Osteocyte (in vitro differentiated cells): ENCODE measurements at regions not wholly inside any gene's neighbourhood (a gene's known extent, or its start where the extent isn't known, plus 50 kb on each side); places are given as distances from the start of the nearest gene placed in this dataset.

ENCODE experiments used
- DNase-seq: peaks from one replicate; pipeline ENCODE4 v3.0.0; 2021; ENCODE audit warnings: mixed read lengths; ENCODE audit not compliant: unreplicated experiment; ENCODE audit errors: extremely low spot score
- H3K27ac Mint-ChIP-seq: one replicate; pipeline ENCODE4 v1.8.0; 2021; ENCODE audit warnings: mild to moderate bottlenecking, mixed read lengths; ENCODE audit not compliant: unreplicated experiment
- H3K27me3 Mint-ChIP-seq: one replicate; pipeline ENCODE4 v1.8.0; 2021; ENCODE audit warnings: mixed read lengths; ENCODE audit not compliant: unreplicated experiment
- H3K36me3 Mint-ChIP-seq: one replicate; pipeline ENCODE4 v1.8.0; 2021; ENCODE audit warnings: mixed read lengths; ENCODE audit not compliant: unreplicated experiment
- H3K4me1 Mint-ChIP-seq: one replicate; pipeline ENCODE4 v1.8.0; 2021; ENCODE audit warnings: mixed read lengths; ENCODE audit not compliant: unreplicated experiment
- H3K4me3 Mint-ChIP-seq: one replicate; pipeline ENCODE4 v1.8.0; 2021; ENCODE audit warnings: mild to moderate bottlenecking, moderate library complexity, mixed read lengths; ENCODE audit not compliant: unreplicated experiment
- H3K9me3 Mint-ChIP-seq: one replicate; pipeline ENCODE4 v1.8.0; 2021; ENCODE audit warnings: mixed read lengths; ENCODE audit not compliant: unreplicated experiment
- CTCF ChIP-seq: fragments of 200-600 bp; sonication (generic); IDR thresholded peaks from 2 replicates; pipeline ENCODE4 v1.5.0; 2021; ENCODE audit warnings: antibody characterized with exemption, mild to moderate bottlenecking, moderate library complexity

- Mint-ChIP-seq H3K9me3 (no peaks in the 10 kb centered on the region), H3K27me3 (peaks cover 9% of the 10 kb centered on the region), H3K27ac (no peak overlapping the region), H3K4me1 (no peaks in the 10 kb centered on the region), H3K4me3 (no peak overlapping the region), H3K36me3 (no peaks in the 10 kb centered on the region)
- DNase-seq: no peak
- no peak for TF ChIP-seq CTCF
These were observed 62.0 kb upstream of the JCAD start for GRCh38 chr10:30121401-30121800.

- H3K27me3 Mint-ChIP-seq: peaks cover 22% of the 10 kb centered on the region
These were observed 59.2 kb upstream of the JCAD start for GRCh38 chr10:30118590-30118989.

GRCh38 chr10:30117812-30118501 lies 58.6 kb upstream of the JCAD start:
- H3K27me3 Mint-ChIP-seq: peaks cover 22% of the 10 kb centered on the region
- H3K36me3 Mint-ChIP-seq: no peaks in the 10 kb centered on the region
- H3K9me3 Mint-ChIP-seq: no peaks in the 10 kb centered on the region
- H3K4me3 Mint-ChIP-seq: no peak overlapping the region
- TF ChIP-seq CTCF: no peak
- no peak for DNase-seq
- H3K4me1 Mint-ChIP-seq: peaks cover 3% of the 10 kb centered on the region
- no peak overlapping the region for H3K27ac Mint-ChIP-seq

More at GRCh38 chr10:30118590-30118989, 59.2 kb upstream of the JCAD start:
- no peak for DNase-seq
- Mint-ChIP-seq H3K27ac (no peak overlapping the region), H3K36me3 (no peaks in the 10 kb centered on the region), H3K4me1 (peaks cover 3% of the 10 kb centered on the region), H3K4me3 (no peak overlapping the region), H3K9me3 (no peaks in the 10 kb centered on the region)
- no peak for TF ChIP-seq CTCF

- Mint-ChIP-seq H3K36me3 (no peaks in the 10 kb centered on the region), H3K4me3 (no peak overlapping the region), H3K9me3 (no peaks in the 10 kb centered on the region), H3K27me3 (peaks cover 22% of the 10 kb centered on the region), H3K4me1 (peaks cover 6% of the 10 kb centered on the region), H3K27ac (no peak overlapping the region)
- DNase-seq: no peak
- TF ChIP-seq CTCF: no peak
These were observed 56.7 kb upstream of the JCAD start for GRCh38 chr10:30116041-30116491.

- DNase-seq: no peak
- H3K4me1 Mint-ChIP-seq: peaks cover 6% of the 10 kb centered on the region
- TF ChIP-seq CTCF: no peak
- no peaks in the 10 kb centered on the region for H3K9me3 Mint-ChIP-seq
- no peak overlapping the region for H3K4me3 Mint-ChIP-seq
- H3K27me3 Mint-ChIP-seq: peaks cover 22% of the 10 kb centered on the region
- H3K36me3 Mint-ChIP-seq: no peaks in the 10 kb centered on the region
- no peak overlapping the region for H3K27ac Mint-ChIP-seq
These were observed 56.2 kb upstream of the JCAD start for GRCh38 chr10:30115626-30115940.
